ENCODE measurements at regions not wholly inside any gene's neighbourhood (a gene's known extent, or its start where the extent isn't known, plus 50 kb on each side); places are given as distances from the start of the nearest gene placed in this dataset.

DNA sequence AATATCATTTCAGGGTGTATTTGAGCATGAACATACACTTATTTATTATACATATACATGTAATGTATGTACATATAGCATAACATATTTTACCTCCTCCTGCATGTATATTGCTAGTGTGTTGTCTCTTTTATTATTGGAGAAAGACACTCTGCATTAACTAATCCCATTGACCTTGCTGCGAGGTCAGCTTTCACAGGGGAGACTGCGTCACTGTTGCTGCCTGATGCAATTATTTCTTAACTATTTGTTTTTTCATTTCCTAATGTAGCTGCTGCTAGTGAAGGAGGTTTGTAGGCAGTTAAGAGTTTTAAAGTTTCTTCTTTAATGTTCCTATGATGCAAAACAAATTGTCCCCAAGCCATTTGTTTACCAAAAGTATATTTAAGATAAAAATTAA lies 185.4 kb upstream of the CNTN5 start:
- CTCF ChIA-PET, result no interaction called here
- H3K4me3 ChIP-seq (ENCODE audit: low read depth, low read length), result no peak overlapping the region
- POLR2A ChIA-PET, result no interaction called here
- TF ChIP-seq, protein P1, sequence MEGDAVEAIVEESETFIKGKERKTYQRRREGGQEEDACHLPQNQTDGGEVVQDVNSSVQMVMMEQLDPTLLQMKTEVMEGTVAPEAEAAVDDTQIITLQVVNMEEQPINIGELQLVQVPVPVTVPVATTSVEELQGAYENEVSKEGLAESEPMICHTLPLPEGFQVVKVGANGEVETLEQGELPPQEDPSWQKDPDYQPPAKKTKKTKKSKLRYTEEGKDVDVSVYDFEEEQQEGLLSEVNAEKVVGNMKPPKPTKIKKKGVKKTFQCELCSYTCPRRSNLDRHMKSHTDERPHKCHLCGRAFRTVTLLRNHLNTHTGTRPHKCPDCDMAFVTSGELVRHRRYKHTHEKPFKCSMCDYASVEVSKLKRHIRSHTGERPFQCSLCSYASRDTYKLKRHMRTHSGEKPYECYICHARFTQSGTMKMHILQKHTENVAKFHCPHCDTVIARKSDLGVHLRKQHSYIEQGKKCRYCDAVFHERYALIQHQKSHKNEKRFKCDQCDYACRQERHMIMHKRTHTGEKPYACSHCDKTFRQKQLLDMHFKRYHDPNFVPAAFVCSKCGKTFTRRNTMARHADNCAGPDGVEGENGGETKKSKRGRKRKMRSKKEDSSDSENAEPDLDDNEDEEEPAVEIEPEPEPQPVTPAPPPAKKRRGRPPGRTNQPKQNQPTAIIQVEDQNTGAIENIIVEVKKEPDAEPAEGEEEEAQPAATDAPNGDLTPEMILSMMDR (IDR thresholded peaks at IDR 0.05; ENCODE audit: insufficient read depth, low read length, missing control alignments), result no peak
- no peak for DNase-seq (ENCODE audit: low read depth, low spot score)

DNA sequence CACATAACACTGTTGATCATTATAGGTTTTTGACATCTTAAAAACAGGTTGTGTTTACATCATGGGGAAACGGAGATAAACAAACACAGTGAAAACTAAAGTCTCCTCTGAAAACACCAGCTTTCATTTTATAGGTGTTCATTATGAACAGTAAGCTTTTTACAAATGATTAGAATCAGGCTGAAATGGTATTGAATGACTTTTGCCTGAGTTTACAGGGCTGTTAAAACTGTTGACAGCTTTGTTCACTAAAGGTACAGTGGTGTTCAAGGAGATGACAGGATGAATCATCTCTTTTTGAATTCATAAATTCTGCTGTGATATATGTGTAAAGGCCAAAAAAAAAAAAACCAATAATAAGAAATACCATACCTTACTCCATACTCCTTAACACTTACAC lies 184.6 kb upstream of the CNTN5 start:
- POLR2A ChIA-PET, result no interaction called here
- no peak overlapping the region for H3K4me3 ChIP-seq (ENCODE audit: low read depth, low read length)
- CTCF ChIA-PET, result no interaction called here
- TF ChIP-seq, protein P1 (IDR thresholded peaks at IDR 0.05; ENCODE audit: insufficient read depth, low read length, missing control alignments), result no peak
- DNase-seq (ENCODE audit: low read depth, low spot score), result no peak

DNA sequence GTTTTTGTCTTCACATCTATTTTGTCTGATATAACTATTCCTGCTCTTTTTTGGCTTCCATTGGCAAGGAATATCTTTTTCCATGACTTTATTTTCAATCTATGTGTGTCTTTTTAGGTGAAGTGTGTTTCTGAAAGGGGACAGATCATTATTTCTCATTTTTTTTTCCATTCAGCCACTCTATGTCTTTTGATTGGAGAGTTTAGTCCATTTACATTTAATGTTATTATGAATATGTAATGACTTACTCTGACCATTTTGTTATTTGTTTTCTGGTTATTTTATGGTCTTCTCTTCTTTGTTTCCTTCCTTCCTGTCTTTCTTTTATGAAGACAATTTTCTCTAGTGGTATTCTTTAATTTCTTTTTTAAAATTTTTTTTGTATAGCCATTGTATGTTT lies 178.6 kb upstream of the CNTN5 start:
- DNase-seq (ENCODE audit: low read depth, low spot score), result no peak
- H3K4me3 ChIP-seq (ENCODE audit: low read depth, low read length), result no peak overlapping the region
- ChIA-PET POLR2A (no interaction called here), CTCF (no interaction called here)
- TF ChIP-seq, protein P1 (IDR thresholded peaks at IDR 0.05; ENCODE audit: insufficient read depth, low read length, missing control alignments), result no peak

DNA sequence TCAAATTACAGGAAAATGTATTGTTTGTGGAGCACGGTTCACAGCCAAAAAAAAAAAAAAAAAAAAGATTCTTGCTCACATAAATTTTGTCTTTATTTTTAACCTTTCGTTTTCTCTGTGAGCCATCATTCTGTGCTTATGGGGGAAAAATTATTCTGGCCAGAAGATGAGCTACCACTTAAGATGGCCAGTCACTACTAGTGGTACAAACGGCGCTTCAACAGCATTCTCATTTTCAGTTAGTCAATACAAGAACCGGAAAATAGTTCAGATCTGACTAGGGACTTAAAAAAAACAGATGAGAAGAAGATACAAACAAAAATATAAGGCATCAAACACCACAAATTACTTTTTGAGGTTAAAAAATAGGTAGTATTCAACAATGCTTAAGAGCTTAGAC lies 158.6 kb upstream of the CNTN5 start:
- no peak for DNase-seq (ENCODE audit: low read depth, low spot score)

DNA sequence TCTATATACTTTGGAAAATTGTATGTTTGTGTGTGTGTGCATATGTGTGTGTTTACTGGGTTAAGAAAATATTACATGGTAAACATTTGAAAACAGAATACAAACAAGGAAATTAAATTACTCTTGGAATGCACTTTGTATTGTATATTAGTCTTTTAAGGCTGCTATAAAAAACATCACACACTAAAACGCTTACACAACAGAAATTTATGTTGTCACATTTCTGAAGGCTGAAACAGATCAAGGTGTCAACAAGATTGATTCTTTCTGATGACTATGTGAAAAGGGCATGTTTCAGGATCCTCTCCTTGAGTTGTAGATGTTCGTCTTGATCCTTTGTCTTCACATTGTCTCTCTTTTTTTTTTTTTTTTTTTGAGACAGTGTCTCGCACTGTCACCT lies 149.1 kb upstream of the CNTN5 start:
- CTCF ChIA-PET, result no interaction called here
- POLR2A ChIA-PET, result no interaction called here
- H3K4me3 ChIP-seq (ENCODE audit: low read depth, low read length), result no peak overlapping the region
- TF ChIP-seq, protein P1 (IDR thresholded peaks at IDR 0.05; ENCODE audit: insufficient read depth, low read length, missing control alignments), result no peak
- DNase-seq (ENCODE audit: low read depth, low spot score), result no peak

More for the DNA sequence above, 158.6 kb upstream of the CNTN5 start:
- ChIA-PET CTCF (no interaction called here), POLR2A (no interaction called here)
- no peak overlapping the region for H3K4me3 ChIP-seq (ENCODE audit: low read depth, low read length)
- TF ChIP-seq, protein P1 (IDR thresholded peaks at IDR 0.05; ENCODE audit: insufficient read depth, low read length, missing control alignments), result no peak

DNA sequence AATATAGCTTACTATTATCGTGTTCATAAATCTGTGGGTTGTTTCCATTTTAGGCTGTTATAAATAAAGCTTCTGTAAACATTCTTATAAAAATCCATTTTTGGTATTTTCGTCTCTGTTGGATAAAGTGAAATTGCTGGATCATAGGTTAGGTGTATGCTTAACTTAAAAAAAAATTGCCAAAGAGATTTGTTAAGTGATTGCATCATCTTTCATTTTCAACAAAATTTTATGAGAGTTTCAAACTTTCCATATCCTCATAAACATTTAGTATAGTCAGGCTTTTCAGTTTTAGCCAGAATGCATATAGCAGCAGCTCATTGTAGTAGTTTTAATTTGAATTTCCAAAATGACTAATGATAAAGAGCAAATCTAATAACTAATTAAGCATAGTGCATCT lies 146.7 kb upstream of the CNTN5 start:
- POLR2A ChIA-PET, result no interaction called here
- no peak overlapping the region for H3K4me3 ChIP-seq (ENCODE audit: low read depth, low read length)
- TF ChIP-seq, protein P1 (IDR thresholded peaks at IDR 0.05; ENCODE audit: insufficient read depth, low read length, missing control alignments), result no peak
- CTCF ChIA-PET, result no interaction called here
- no peak for DNase-seq (ENCODE audit: low read depth, low spot score)
